GM12873 (cell line): ENCODE measurements at regions not wholly inside any gene's neighbourhood (a gene's known extent, or its start where the extent isn't known, plus 50 kb on each side); places are given as distances from the start of the nearest gene placed in this dataset.

Experiments used
- CTCF ChIP-seq: IDR thresholded peaks from 2 replicates; pipeline ENCODE4 v1.5.1; 2012; ENCODE audit warnings: low read depth, mild to moderate bottlenecking, moderate library complexity, low read length, control low read depth; ENCODE audit not compliant: insufficient read depth; ENCODE audit errors: missing control alignments

- no peak for TF ChIP-seq CTCF
Measured at GRCh38 chr7:18420108-18420507, 75.4 kb upstream of the HDAC9 start.

- no peak for TF ChIP-seq CTCF
Measured at GRCh38 chr7:18420748-18421147, 74.8 kb upstream of the HDAC9 start.

- TF ChIP-seq CTCF: no peak
Measured at GRCh38 chr7:18421297-18422002, 74.1 kb upstream of the HDAC9 start.

- TF ChIP-seq CTCF: no peak
Measured at GRCh38 chr7:18425227-18425626, 70.3 kb upstream of the HDAC9 start.

GRCh38 chr7:18425838-18426445 lies 69.6 kb upstream of the HDAC9 start:
- no peak for TF ChIP-seq CTCF

GRCh38 chr7:18426564-18427226 lies 68.9 kb upstream of the HDAC9 start:
- no peak for TF ChIP-seq CTCF

- no peak for TF ChIP-seq CTCF
Measured at GRCh38 chr7:18429547-18429946, 66.0 kb upstream of the HDAC9 start.
